Activated T-helper 2 cell treated with anti-CD3 and anti-CD28 coated beads, Interferon-gamma antibody, Interleukin-2, Interleukin-4, amounts not matched to agents 10 μg/mL and 5 μg/mL and 100 μg/mL, durations not matched to agents 14 hours and 24 hours and 36 hours (primary cell): ENCODE measurements at regions not wholly inside any gene's neighbourhood (a gene's known extent, or its start where the extent isn't known, plus 50 kb on each side); places are given as distances from the start of the nearest gene placed in this dataset.

Experiments
- DNase-seq: peaks from one replicate; pipeline ENCODE4 v3.0.0; 2021; ENCODE audit warnings: low spot score
- H3K27ac Mint-ChIP-seq: one replicate; pipeline ENCODE4 v1.8.0; 2021; ENCODE audit warnings: mixed read lengths
- H3K27me3 Mint-ChIP-seq: one replicate; pipeline ENCODE4 v1.8.0; 2021; ENCODE audit warnings: low read depth, mixed read lengths
- H3K36me3 Mint-ChIP-seq: one replicate; pipeline ENCODE4 v1.8.0; 2021; ENCODE audit warnings: low read depth, mixed read lengths
- H3K4me1 Mint-ChIP-seq: one replicate; pipeline ENCODE4 v1.8.0; 2021; ENCODE audit warnings: low read depth, mixed read lengths
- H3K4me3 Mint-ChIP-seq: one replicate; pipeline ENCODE4 v1.8.0; 2021; ENCODE audit warnings: low read depth, mild to moderate bottlenecking, moderate library complexity, mixed read lengths
- H3K9me3 Mint-ChIP-seq: one replicate; pipeline ENCODE4 v1.8.0; 2021; ENCODE audit warnings: mixed read lengths
- intact Hi-C: fragments of 100-400 bp; cut with micrococcal nuclease; formaldehyde crosslinking; loops from one replicate; pipeline ENCODE4 v1.15.1; 2023

GRCh38 chr13:107203146-107203847, 635.4 kb upstream of the ARGLU1 start:
- H3K36me3 Mint-ChIP-seq: no peaks in the 10 kb centered on the region
- no peaks in the 10 kb centered on the region for H3K27me3 Mint-ChIP-seq
- H3K9me3 Mint-ChIP-seq: no peaks in the 10 kb centered on the region
- no peak for DNase-seq
- H3K27ac Mint-ChIP-seq: no peak overlapping the region
- intact Hi-C loops: no loop called here
- H3K4me1 Mint-ChIP-seq: no peaks in the 10 kb centered on the region
- no peak overlapping the region for H3K4me3 Mint-ChIP-seq

- DNase-seq: no peak
- H3K27ac Mint-ChIP-seq: no peak overlapping the region
- H3K4me3 Mint-ChIP-seq: no peak overlapping the region
- H3K27me3 Mint-ChIP-seq: no peaks in the 10 kb centered on the region
- no peaks in the 10 kb centered on the region for H3K9me3 Mint-ChIP-seq
- no peaks in the 10 kb centered on the region for H3K4me1 Mint-ChIP-seq
- H3K36me3 Mint-ChIP-seq: no peaks in the 10 kb centered on the region
- intact Hi-C loops: no loop called here
Observed at GRCh38 chr13:107202371-107203023, 634.6 kb upstream of the ARGLU1 start.

- no peaks in the 10 kb centered on the region for H3K4me1 Mint-ChIP-seq
- DNase-seq: no peak
- no peaks in the 10 kb centered on the region for H3K27me3 Mint-ChIP-seq
- H3K9me3 Mint-ChIP-seq: no peaks in the 10 kb centered on the region
- no peak overlapping the region for H3K27ac Mint-ChIP-seq
- H3K4me3 Mint-ChIP-seq: no peak overlapping the region
- intact Hi-C loops: no loop called here
- no peaks in the 10 kb centered on the region for H3K36me3 Mint-ChIP-seq
Observed at GRCh38 chr13:107200491-107200890, 632.6 kb upstream of the ARGLU1 start.

GRCh38 chr13:107192289-107192688, 624.4 kb upstream of the ARGLU1 start:
- Mint-ChIP-seq H3K27ac (no peak overlapping the region), H3K4me1 (no peaks in the 10 kb centered on the region), H3K36me3 (no peaks in the 10 kb centered on the region), H3K27me3 (no peaks in the 10 kb centered on the region), H3K4me3 (no peak overlapping the region), H3K9me3 (no peaks in the 10 kb centered on the region)
- no peak for DNase-seq
- intact Hi-C loops: no loop called here

- no peak overlapping the region for H3K4me3 Mint-ChIP-seq
- H3K4me1 Mint-ChIP-seq: no peaks in the 10 kb centered on the region
- no peak for DNase-seq
- no peak overlapping the region for H3K27ac Mint-ChIP-seq
- intact Hi-C loops: no loop called here
- H3K27me3 Mint-ChIP-seq: no peaks in the 10 kb centered on the region
- no peaks in the 10 kb centered on the region for H3K9me3 Mint-ChIP-seq
- no peaks in the 10 kb centered on the region for H3K36me3 Mint-ChIP-seq
Observed at GRCh38 chr13:107190065-107190464, 622.1 kb upstream of the ARGLU1 start.

- Mint-ChIP-seq H3K27me3 (no peaks in the 10 kb centered on the region), H3K4me3 (no peak overlapping the region), H3K4me1 (no peaks in the 10 kb centered on the region), H3K36me3 (no peaks in the 10 kb centered on the region), H3K9me3 (no peaks in the 10 kb centered on the region), H3K27ac (no peak overlapping the region)
- intact Hi-C loops: no loop called here
- no peak for DNase-seq
Observed at GRCh38 chr13:107185889-107186288, 618.0 kb upstream of the ARGLU1 start.

GRCh38 chr13:107170270-107170931, 602.5 kb upstream of the ARGLU1 start:
- intact Hi-C loops: no loop called here
- Mint-ChIP-seq H3K27ac (no peak overlapping the region), H3K9me3 (peaks cover 12% of the 10 kb centered on the region), H3K4me3 (no peak overlapping the region), H3K4me1 (no peaks in the 10 kb centered on the region), H3K27me3 (no peaks in the 10 kb centered on the region), H3K36me3 (no peaks in the 10 kb centered on the region)
- DNase-seq: no peak

GRCh38 chr13:107157271-107157670, 589.3 kb upstream of the ARGLU1 start:
- Mint-ChIP-seq H3K4me1 (no peaks in the 10 kb centered on the region), H3K36me3 (no peaks in the 10 kb centered on the region), H3K27ac (no peak overlapping the region), H3K9me3 (no peaks in the 10 kb centered on the region), H3K4me3 (no peak overlapping the region), H3K27me3 (no peaks in the 10 kb centered on the region)
- intact Hi-C loops: no loop called here
- DNase-seq: no peak

- H3K36me3 Mint-ChIP-seq: no peaks in the 10 kb centered on the region
- no peak for DNase-seq
Observed at GRCh38 chr13:107144432-107144831, 576.5 kb upstream of the ARGLU1 start.

GRCh38 chr13:107141767-107142166, 573.8 kb upstream of the ARGLU1 start:
- Mint-ChIP-seq H3K4me3 (no peak overlapping the region), H3K36me3 (no peaks in the 10 kb centered on the region), H3K4me1 (no peaks in the 10 kb centered on the region), H3K9me3 (no peaks in the 10 kb centered on the region), H3K27me3 (no peaks in the 10 kb centered on the region), H3K27ac (no peak overlapping the region)
- DNase-seq: no peak
- intact Hi-C loops: no loop called here

More at GRCh38 chr13:107144432-107144831, 576.5 kb upstream of the ARGLU1 start:
- intact Hi-C loops: no loop called here
- no peaks in the 10 kb centered on the region for H3K4me1 Mint-ChIP-seq
- H3K4me3 Mint-ChIP-seq: no peak overlapping the region
- no peaks in the 10 kb centered on the region for H3K27me3 Mint-ChIP-seq
- no peak overlapping the region for H3K27ac Mint-ChIP-seq
- H3K9me3 Mint-ChIP-seq: no peaks in the 10 kb centered on the region

- no peaks in the 10 kb centered on the region for H3K9me3 Mint-ChIP-seq
- no peaks in the 10 kb centered on the region for H3K36me3 Mint-ChIP-seq
- DNase-seq: no peak
- no peak overlapping the region for H3K27ac Mint-ChIP-seq
- no peaks in the 10 kb centered on the region for H3K4me1 Mint-ChIP-seq
- no peaks in the 10 kb centered on the region for H3K27me3 Mint-ChIP-seq
- no peak overlapping the region for H3K4me3 Mint-ChIP-seq
- intact Hi-C loops: no loop called here
Observed at GRCh38 chr13:107139006-107139405, 571.1 kb upstream of the ARGLU1 start.

GRCh38 chr13:107138486-107138885, 570.5 kb upstream of the ARGLU1 start:
- Mint-ChIP-seq H3K9me3 (no peaks in the 10 kb centered on the region), H3K4me1 (no peaks in the 10 kb centered on the region), H3K36me3 (no peaks in the 10 kb centered on the region), H3K4me3 (no peak overlapping the region), H3K27me3 (no peaks in the 10 kb centered on the region), H3K27ac (no peak overlapping the region)
- intact Hi-C loops: no loop called here
- DNase-seq: no peak

- intact Hi-C loops: no loop called here
- no peaks in the 10 kb centered on the region for H3K4me1 Mint-ChIP-seq
- H3K4me3 Mint-ChIP-seq: no peak overlapping the region
- no peak for DNase-seq
- H3K27ac Mint-ChIP-seq: no peak overlapping the region
- H3K36me3 Mint-ChIP-seq: no peaks in the 10 kb centered on the region
- H3K9me3 Mint-ChIP-seq: no peaks in the 10 kb centered on the region
- no peaks in the 10 kb centered on the region for H3K27me3 Mint-ChIP-seq
Observed at GRCh38 chr13:107133950-107134349, 566.0 kb upstream of the ARGLU1 start.
